ENCODE measurements at regions not wholly inside any gene's neighbourhood (a gene's known extent, or its start where the extent isn't known, plus 50 kb on each side); places are given as distances from the start of the nearest gene placed in this dataset.

DNA sequence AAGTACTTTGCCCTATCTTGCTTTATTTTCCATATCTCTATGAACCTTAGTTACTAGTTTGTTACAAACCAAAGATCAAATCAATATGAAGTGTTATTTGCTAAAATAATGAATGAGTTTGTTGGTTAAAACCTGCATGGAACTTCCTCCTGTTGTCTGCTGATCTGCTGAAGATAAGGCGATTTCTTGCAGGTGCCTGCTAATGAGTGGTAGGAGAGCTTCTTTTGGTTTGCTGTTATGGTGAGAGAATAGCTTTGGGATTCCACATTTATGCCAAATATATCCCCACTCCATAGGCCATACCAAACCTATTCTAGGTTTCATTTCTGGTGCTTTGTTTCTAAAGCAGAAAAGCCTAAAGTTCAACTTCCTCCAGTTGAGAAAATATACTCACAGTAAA, 103.8 kb upstream of the PCDH10 start:
- Histone ChIP-seq H3K27me3 (ENCODE audit: insufficient read depth, low read depth, severe bottlenecking) (no peaks in the 10 kb centered on the region), H3K4me3 (ENCODE audit: low read depth, low read length) (no peak overlapping the region), H3K9me3 (ENCODE audit: severe bottlenecking) (no peaks in the 10 kb centered on the region), H3K36me3 (no peaks in the 10 kb centered on the region), H3K27ac (no peak overlapping the region)
- no peak for DNase-seq
- no peak for TF ChIP-seq CTCF (IDR thresholded peaks at IDR 0.05; ENCODE audit: low read depth, low read length)

GRCh38 chr4:133046156-133046555, 102.9 kb upstream of the PCDH10 start:
- no peaks in the 10 kb centered on the region for H3K9me3 ChIP-seq (ENCODE audit: severe bottlenecking)
- TF ChIP-seq CTCF (IDR thresholded peaks at IDR 0.05; ENCODE audit: low read depth, low read length): no peak
- DNase-seq: no peak
- H3K36me3 ChIP-seq: no peaks in the 10 kb centered on the region
- no peak overlapping the region for H3K27ac ChIP-seq
- H3K4me3 ChIP-seq (ENCODE audit: low read depth, low read length): no peak overlapping the region
- no peaks in the 10 kb centered on the region for H3K27me3 ChIP-seq (ENCODE audit: insufficient read depth, low read depth, severe bottlenecking)

DNA sequence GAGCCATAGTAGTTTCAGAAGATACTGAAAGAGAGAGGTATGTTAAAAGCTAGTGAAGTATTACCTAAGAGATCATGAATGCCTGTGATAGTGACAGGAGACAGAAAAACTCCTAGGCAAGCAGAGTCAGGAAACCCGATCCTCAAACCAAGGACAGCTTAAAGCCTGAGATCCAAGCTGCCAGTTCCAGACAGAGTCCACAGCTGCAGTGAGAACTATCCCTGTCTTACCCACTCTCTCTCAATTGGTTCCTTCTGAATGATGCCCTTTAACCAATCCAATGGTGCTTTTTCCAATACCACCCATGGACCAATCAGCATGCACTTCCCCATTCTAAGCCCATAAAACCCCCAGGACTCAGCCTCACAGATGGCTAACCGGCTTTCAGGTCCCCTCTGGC, 90.4 kb upstream of the PCDH10 start:
- H3K36me3 ChIP-seq: no peaks in the 10 kb centered on the region
- no peaks in the 10 kb centered on the region for H3K27me3 ChIP-seq (ENCODE audit: insufficient read depth, low read depth, severe bottlenecking)
- no peak for DNase-seq
- H3K9me3 ChIP-seq (ENCODE audit: severe bottlenecking): no peaks in the 10 kb centered on the region
- no peak for TF ChIP-seq CTCF (IDR thresholded peaks at IDR 0.05; ENCODE audit: low read depth, low read length)
- no peak overlapping the region for H3K4me3 ChIP-seq (ENCODE audit: low read depth, low read length)
- H3K27ac ChIP-seq: no peak overlapping the region

- Histone ChIP-seq H3K27ac (no peak overlapping the region), H3K36me3 (no peaks in the 10 kb centered on the region), H3K4me3 (ENCODE audit: low read depth, low read length) (no peak overlapping the region), H3K27me3 (ENCODE audit: insufficient read depth, low read depth, severe bottlenecking) (no peaks in the 10 kb centered on the region), H3K9me3 (ENCODE audit: severe bottlenecking) (no peaks in the 10 kb centered on the region)
- no peak for TF ChIP-seq CTCF (IDR thresholded peaks at IDR 0.05; ENCODE audit: low read depth, low read length)
- DNase-seq: no peak
These were observed 90.0 kb upstream of the PCDH10 start for GRCh38 chr4:133059117-133059516.

DNA sequence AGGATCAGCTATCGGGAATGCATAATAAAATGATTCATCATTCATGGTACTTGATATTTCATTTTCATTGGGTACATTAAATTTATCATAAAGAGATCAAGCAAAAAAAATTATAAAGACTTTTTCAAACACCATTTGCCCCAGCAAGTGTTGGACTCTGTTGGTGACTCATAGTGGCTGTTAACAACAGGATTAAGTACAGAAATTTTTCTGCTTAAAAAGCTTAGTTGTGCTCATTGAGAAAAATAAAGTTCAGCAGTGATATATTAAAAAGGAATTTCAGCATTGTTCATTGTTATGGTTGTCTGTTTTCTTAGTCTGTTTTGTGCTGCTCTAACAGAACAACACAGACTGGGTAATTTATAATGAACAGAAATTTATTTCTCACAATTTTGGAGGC, 86.2 kb upstream of the PCDH10 start:
- no peaks in the 10 kb centered on the region for H3K36me3 ChIP-seq
- no peak for DNase-seq
- TF ChIP-seq CTCF (IDR thresholded peaks at IDR 0.05; ENCODE audit: low read depth, low read length): no peak
- H3K4me3 ChIP-seq (ENCODE audit: low read depth, low read length): no peak overlapping the region
- H3K9me3 ChIP-seq (ENCODE audit: severe bottlenecking): peaks cover 2% of the 10 kb centered on the region
- H3K27me3 ChIP-seq (ENCODE audit: insufficient read depth, low read depth, severe bottlenecking): no peaks in the 10 kb centered on the region
- no peak overlapping the region for H3K27ac ChIP-seq

DNA sequence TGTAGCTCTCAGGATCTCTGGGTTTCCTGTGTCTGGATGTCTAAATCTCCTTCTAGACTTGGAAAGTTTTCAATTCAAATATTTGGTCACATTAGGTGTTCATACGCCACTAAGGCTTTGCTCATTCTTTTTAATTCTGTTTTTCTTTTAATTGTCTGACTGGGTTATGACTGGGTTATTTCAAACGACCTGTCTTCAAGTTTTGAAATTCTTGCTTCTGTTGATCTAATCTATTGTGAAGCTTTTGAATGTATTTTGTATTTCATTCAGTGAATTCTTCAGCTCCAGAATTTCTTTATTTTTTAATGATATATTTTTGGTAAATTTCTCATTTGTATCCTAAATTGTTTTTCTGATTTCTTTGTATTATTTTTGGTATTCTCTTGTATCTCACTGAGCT, 81.0 kb upstream of the PCDH10 start:
- no peaks in the 10 kb centered on the region for H3K36me3 ChIP-seq
- H3K4me3 ChIP-seq (ENCODE audit: low read depth, low read length): no peak overlapping the region
- H3K27me3 ChIP-seq (ENCODE audit: insufficient read depth, low read depth, severe bottlenecking): no peaks in the 10 kb centered on the region
- no peak overlapping the region for H3K27ac ChIP-seq
- no peak for DNase-seq
- no peak for TF ChIP-seq CTCF (IDR thresholded peaks at IDR 0.05; ENCODE audit: low read depth, low read length)
- peaks cover 18% of the 10 kb centered on the region for H3K9me3 ChIP-seq (ENCODE audit: severe bottlenecking)

Data from WERI-Rb-1 (cell line).